HUDEP-2 (cell line): ENCODE measurements at regions not wholly inside any gene's neighbourhood (a gene's known extent, or its start where the extent isn't known, plus 50 kb on each side); places are given as distances from the start of the nearest gene placed in this dataset.

Experiments
- DNase-seq, 76 experiments: peaks; one replicate each; lab custom pipeline; 2025; ENCODE audit not compliant: unreplicated experiment in 76 of 76; lab: John Stamatoyannopoulos, UW

- no peak for DNase-seq
These were observed 1101.4 kb downstream of the ADGRL3 start for GRCh38 chr4:62301500-62301899.

- no peak for DNase-seq
These were observed 1093.4 kb downstream of the ADGRL3 start for GRCh38 chr4:62293551-62293950.

GRCh38 chr4:62292911-62293310 lies 1092.8 kb downstream of the ADGRL3 start:
- no peak for DNase-seq

GRCh38 chr4:62288808-62289541 lies 1088.8 kb downstream of the ADGRL3 start:
- peak in 8 of 76 experiments; percentile 0 to 48 (median 28) for DNase-seq

GRCh38 chr4:62285026-62285425 lies 1084.9 kb downstream of the ADGRL3 start:
- no peak for DNase-seq

GRCh38 chr4:62279689-62280088 lies 1079.6 kb downstream of the ADGRL3 start:
- DNase-seq, result no peak

GRCh38 chr4:62275470-62275869 lies 1075.3 kb downstream of the ADGRL3 start:
- no peak for DNase-seq

GRCh38 chr4:62274782-62275181 lies 1074.7 kb downstream of the ADGRL3 start:
- no peak for DNase-seq

- no peak for DNase-seq
These were observed 1071.0 kb downstream of the ADGRL3 start for GRCh38 chr4:62271107-62271506.

- DNase-seq, result no peak
These were observed 1069.8 kb downstream of the ADGRL3 start for GRCh38 chr4:62269918-62270317.

- DNase-seq, result no peak
These were observed 1063.3 kb downstream of the ADGRL3 start for GRCh38 chr4:62263454-62263853.

GRCh38 chr4:62262676-62263075 lies 1062.5 kb downstream of the ADGRL3 start:
- no peak for DNase-seq

GRCh38 chr4:62260254-62260653 lies 1060.1 kb downstream of the ADGRL3 start:
- DNase-seq, result peak in 6 of 76 experiments; percentile 2 to 19 (median 8)

- no peak for DNase-seq
These were observed 1056.4 kb downstream of the ADGRL3 start for GRCh38 chr4:62256479-62256878.

- DNase-seq, result no peak
These were observed 1052.6 kb downstream of the ADGRL3 start for GRCh38 chr4:62252728-62253127.

- DNase-seq, result no peak
These were observed 1050.0 kb downstream of the ADGRL3 start for GRCh38 chr4:62250100-62250499.

- DNase-seq, result peak in 1 of 76 experiments; percentile 10
These were observed 1043.8 kb downstream of the ADGRL3 start for GRCh38 chr4:62243895-62244294.

- no peak for DNase-seq
These were observed 1035.8 kb downstream of the ADGRL3 start for GRCh38 chr4:62235911-62236310.

- DNase-seq, result peak in 3 of 76 experiments; percentile 12 to 16 (median 16)
These were observed 1032.7 kb downstream of the ADGRL3 start for GRCh38 chr4:62232814-62233213.

- DNase-seq, result no peak
These were observed 1031.9 kb downstream of the ADGRL3 start for GRCh38 chr4:62231994-62232393.

GRCh38 chr4:62226082-62226481 lies 1026.0 kb downstream of the ADGRL3 start:
- no peak for DNase-seq

- DNase-seq, result no peak
These were observed 1022.0 kb downstream of the ADGRL3 start for GRCh38 chr4:62222121-62222520.

GRCh38 chr4:62210486-62210885 lies 1010.4 kb downstream of the ADGRL3 start:
- no peak for DNase-seq
